Fibroblast of skin of back (primary cell): ENCODE measurements at regions not wholly inside any gene's neighbourhood (a gene's known extent, or its start where the extent isn't known, plus 50 kb on each side); places are given as distances from the start of the nearest gene placed in this dataset.
A peak's percentile ranks its signal among the peaks of the same experiment; 100 is the strongest.
"Not testable (repeated sequence)": the region's sequence is repeated elsewhere in the genome, so short reads cannot be mapped to it uniquely, and the experiment has no call there.

ENCODE experiments used
- DNase-seq: peaks from one replicate; pipeline ENCODE4 v3.0.0-alpha.2; 2013

DNA sequence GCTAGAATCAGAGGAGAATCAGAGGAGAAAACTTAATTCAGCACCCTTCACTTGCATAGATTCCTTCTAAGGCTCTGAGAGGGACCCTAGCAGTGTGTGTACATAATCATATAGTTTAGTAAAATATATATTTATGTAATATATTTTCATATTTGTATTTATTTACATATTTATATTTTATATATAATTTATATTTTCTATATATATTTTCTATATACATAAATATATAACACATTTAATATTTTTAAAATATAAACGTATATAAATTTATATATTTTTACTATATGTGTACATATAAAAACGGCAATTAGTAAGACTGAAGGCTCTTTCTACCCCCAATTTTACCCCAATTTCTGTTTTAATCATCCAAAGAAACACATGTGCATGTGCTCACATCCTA lies 80.3 kb downstream of the NXPE2 start:
- no peak for DNase-seq

DNA sequence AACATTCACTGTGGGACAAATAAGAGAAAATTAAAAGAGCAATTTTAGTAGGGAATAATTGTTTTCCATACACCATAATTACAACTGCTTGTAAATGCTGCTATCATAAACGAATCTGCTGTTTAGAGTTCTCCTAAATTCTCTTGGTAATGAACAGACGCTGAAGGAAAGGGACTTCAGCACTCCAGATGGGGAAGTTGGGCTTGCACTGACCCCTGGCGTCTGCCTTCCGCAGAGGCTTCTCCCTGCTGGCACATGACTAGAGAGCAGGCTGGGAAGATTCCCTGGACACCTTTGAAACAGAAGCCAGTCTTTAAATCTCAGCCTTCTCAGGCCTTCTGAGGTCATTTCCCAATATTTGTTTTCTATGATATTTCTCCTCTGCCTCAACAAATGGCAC lies 84.1 kb downstream of the NXPE2 start:
- peak; percentile 44 for DNase-seq

DNA sequence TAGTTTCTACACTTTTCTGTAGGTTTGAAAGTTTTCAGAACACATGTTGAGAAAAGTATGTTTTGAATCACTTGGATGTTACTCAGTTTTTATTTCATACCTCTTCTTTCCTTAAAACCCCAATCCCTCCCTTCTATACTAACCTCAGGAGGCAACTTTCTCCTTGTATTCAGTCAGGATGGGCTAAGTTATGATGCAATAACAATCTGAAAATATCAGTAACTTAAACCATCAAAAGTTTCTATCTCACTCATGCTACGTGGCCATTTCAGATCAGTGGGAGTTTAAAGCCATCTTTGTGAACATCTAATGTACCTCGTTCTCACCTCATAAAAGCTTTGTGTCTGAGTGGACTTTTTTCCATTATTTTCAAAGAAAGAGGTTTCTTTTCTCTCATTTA lies 86.2 kb downstream of the NXPE2 start:
- DNase-seq, result no peak

DNA sequence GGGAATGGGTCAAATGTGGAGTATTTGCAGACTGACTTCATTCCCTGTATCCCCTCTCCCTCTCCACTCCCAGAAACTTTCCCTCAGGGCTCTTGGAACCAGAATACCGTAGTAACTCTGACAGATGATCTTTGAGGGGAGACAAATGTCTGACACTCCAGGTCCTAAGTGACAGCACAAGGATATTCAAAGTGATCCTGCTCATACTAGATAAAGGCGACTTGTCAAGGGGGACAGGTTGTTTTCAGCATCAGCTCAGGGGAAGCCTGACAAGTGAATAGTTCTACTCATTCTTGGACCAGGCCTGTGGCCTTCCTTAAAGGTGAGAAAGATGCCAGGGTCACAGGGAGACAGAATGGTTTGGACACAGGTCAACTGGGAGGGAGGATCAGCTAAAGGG lies 92.8 kb downstream of the NXPE2 start:
- DNase-seq, result no peak

DNA sequence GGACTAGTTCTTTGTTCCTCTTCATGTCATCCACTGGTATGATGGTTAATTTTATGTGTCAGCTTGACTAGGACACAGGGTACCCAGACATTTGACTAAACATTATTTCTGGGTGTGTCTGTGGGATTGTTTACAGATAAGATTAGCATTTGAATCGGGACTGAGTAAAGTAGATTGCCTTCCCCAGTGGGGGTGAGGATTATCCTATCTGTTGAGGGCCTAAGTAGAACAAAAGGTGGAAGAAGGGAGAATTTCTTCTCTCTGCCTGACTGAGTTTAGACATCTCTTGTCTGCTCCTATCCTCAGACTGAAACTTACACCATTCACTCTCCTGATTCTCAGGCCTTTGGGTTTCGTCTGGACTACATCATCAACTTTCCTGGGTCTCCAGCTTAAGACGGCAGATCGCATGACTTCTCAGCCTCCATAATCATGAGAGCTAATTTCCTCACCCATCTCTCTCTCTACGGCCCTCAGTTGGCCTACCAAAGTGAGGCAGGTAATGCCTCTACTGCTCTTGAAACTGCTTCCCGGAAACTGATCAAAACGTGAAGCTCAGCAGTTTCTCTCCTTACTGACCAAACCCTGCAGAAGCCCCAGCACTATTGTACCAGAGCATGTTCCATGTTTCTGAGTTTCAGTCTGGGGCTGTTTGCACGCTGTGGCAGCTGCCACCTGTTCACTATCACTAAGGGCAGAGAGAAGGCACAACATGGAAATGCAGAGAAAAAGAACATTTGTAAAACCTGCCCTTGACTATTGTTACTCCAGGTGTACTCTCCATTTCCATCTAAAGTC lies 95.4 kb downstream of the NXPE2 start:
- no peak for DNase-seq

DNA sequence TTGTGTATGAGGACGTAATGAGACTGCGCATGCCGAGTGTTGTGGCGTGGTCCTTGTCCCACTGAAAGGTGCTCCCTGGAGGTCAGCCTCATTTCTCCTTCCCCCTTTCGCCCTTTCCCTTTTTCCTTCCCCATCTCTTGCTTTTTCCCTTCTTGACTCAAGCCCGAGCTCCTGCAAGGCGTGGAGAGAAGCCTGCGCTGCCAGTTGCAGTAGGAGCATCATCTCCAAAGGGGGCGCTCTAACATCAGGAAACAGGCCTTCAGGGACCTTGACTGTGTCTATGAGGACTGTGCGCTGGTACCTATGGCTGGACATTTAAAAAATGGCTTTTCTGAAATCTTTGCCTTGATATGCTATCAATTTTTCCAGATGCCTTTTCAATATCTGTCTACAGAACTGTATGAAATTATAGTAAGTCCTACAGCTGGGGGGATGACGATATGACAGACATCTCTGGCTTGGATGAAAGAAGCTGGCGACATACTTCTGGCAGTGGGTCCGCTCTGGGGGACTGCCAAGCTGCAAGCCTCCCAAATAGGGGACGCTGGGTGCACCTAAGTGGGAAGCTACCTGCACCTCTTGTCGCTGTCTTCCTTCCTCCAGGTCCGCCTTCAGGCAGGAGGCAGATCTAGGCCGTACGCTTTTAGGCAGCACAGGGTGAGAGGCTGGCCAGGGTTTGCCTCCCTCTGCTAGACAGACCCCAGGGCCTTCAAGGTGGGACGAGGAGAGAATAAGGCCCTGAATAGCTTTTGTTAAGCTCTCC lies 96.5 kb downstream of the NXPE2 start:
- peak; percentile 32 for DNase-seq

DNA sequence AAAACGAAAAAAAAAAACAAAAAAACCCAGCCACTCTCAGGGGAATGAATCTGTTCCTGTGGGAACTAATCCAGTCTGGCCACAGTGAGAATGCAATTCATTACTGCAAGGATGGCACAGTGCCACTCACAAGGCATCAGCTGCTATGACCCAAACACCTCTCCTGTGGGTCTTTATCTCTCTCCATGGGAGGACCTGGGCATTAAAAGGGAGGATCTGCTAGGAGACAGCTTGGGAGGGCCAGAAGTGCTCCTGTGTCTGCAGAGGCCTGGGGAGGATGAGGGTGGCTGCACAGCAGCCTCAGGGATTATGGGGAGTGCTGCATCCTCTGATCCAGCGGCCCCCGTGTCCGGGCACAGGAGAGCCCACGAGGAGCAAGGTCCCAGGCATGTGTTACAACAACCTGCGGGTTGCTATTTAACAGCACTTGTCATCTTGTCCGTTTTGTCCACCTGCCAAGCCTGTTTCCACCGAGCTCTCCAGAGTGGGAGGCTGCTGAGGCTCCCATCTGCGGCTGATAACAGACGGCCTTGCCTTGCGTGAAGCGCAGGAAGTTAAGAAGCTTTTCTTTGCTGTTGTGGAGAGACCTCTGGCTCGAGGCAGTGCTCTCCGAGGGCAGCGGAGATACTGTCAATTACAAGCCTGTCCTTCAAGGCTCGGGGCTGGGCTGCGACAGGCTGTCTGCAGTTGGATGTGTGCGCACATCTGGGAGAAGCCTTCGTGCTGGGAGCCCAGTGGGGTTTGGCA lies 97.7 kb downstream of the NXPE2 start:
- DNase-seq, result no peak

DNA sequence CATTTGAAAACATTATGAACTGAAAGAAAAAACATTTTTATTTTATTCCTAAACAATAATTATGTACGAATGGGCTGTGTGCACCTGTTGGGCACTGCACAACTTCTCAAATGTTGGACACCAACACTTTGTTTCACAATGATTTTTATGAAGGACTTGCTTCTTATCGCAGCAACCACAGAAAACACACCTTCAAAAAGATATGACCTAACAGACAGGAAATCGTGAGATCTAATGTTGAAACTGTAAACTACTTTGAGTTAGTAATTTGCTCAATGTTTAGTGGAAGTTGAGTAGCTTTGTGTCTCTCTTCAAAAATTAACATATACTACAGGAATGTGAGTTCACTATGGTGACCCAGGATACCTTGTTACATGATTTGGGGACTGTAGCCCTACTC lies 98.6 kb downstream of the NXPE2 start:
- no peak for DNase-seq

DNA sequence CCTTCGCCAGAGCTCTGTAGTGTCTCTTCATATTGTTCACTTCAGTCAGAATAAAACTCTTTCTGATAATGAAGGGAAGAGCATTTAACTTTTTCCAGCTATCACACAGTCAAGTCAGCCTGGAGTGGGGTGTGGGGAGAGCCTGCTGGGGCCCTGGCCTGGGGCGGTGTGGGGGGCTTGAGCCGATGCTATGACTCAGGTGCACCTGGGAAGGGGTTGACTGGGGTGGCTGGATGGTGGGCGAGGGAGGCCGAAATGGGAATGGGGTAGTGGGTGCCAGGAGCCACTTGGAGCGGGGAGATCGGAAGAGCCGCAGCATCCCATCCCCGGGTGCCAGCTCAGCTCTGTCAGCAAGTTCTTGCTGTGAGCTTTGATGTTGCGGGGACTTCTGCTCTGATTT lies 100.9 kb downstream of the NXPE2 start:
- no peak for DNase-seq

DNA sequence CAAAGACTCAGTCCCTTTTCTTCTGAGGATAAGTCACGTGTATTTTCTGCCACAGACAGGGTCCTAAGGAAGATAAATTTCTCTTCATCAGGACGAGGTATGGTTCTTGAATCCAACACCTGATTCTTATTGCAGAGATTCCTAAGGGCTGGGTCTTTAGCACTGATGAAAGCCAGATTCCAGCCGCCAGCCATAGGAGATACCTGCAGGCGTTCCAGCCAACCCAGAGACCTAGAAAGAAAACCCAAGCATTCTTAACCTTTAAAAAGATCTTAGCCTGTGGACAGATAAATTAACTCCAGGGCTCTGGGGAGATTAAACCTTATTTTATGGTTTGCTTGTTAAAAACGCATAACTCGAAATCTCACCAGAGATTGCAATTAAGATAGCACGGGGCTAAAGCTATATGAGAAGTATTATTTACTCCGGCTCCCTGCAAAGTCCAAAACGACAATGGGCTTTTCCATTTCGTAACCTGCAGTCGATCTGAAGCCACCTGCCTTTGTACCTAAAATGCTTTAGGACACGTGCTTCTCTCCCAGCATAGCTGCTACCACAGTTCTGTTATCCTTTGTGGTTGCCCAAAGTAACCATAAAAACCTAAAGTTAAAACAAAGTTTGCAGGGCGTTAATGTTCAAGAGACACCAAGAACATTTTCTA lies 104.5 kb downstream of the NXPE2 start:
- DNase-seq, result no peak

DNA sequence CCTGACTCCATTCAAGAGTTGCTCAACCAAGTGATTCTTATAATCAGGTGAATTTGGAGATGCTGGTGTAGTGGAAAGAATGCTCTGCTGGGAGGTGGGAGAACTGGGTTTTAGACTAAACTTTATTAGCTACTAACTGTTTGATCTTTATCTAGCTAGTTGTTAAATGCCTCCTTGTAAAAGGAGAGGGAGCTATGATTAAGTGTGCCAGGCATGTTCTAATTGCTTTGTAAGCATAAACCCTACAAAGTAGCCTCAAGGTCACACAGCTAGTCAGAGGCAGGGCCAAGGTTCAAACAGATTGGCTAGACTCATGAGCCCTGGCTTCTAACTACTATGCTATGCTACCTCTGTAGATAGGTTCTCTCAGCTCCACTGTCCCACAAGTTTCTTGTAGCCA lies 105.5 kb downstream of the NXPE2 start:
- DNase-seq, result no peak

DNA sequence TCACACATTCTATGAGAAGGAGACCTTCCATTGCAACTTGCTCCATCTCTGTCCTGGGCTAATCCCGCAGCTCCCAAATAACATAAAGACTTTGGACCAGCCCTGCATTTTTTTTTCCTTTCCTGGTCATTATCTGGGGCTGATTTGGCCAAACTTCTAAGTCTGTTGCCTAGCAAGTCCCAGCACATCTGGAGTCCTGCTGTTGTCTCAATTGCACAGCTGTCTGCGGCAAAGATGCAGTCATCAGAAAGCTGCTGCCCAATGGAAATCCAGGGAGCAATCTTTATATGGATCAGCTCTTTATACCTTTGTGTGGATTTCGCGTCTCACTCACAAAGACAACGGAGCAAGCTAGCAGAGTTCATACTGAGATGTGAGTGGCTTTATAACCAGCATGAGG lies 105.9 kb downstream of the NXPE2 start:
- DNase-seq, result no peak

DNA sequence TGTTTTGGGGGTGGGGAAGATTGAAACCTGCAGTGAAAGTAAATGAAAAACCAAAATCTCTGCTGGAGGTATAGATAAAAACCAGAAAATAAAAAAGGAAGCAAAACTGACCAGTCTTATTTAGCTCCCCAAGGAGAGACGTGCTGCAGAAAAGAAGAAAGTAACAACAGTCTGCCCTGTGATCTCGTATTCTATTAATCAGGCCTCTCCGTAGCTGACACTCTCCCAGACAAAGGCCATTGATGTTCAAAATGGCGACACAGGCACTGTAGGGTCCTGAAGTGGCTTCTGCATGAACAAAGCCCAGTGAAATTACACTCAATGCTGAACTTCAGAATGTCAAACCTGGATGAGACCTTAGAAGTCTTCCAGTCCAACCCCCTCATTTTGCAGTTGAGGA lies 106.6 kb downstream of the NXPE2 start:
- DNase-seq, result no peak

DNA sequence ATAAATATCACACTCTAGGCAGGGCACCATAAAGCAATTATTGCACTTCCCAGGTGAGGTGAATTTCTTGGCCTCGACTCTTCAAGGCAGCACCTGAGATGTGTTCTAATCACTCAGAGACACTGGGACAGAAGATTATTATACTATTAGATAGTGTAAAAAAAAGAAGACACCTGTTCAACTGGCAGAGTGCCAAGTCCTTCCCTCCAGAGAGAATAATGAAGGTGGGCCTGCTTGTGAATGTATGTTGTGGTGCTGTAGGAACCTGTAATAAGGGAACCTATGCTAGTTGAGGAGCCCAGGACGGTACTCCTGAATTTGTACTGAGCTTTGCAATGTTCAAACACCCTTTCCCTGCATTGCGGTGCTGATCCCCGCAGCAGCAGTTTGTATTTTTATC lies 107.5 kb downstream of the NXPE2 start:
- DNase-seq, result no peak

DNA sequence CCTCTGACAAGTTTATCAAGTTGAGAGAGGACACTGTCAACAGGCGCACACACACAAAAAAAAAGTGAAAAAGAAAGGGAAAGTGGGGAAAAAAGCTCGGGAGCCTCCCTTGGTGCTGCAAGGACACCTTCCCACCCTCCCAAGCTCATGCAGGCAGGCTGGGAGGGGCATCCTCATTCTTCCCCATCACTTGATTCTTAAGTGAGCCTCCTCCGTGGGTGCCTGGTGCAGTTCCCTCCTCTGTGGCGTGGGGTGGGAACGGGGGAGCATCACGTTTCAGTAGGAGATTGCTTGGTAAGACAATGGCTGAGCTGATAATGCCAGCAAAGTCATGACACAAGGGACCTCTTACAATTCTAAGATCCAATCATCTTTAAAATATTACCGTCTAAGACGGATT lies 108.8 kb downstream of the NXPE2 start:
- no peak for DNase-seq

DNA sequence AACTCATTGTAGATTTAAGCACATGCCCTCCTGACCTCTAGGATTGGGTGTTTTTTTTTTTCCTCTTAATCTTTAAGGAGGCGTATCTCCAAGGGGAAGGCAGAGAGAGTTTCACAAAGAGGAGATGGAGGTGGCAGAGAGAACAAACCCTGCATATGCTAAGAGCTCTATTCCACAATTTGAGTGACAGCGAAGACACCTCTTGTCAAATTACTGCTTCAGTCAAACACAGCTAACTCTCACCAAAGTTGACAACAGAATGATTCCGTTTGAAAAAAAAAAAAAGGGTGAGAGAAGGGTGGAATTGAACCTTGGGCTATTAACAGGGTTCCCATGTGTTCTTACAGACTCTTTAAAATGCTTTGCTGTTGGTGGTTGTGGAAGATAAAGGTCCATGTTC lies 112.6 kb downstream of the NXPE2 start:
- no peak for DNase-seq

DNA sequence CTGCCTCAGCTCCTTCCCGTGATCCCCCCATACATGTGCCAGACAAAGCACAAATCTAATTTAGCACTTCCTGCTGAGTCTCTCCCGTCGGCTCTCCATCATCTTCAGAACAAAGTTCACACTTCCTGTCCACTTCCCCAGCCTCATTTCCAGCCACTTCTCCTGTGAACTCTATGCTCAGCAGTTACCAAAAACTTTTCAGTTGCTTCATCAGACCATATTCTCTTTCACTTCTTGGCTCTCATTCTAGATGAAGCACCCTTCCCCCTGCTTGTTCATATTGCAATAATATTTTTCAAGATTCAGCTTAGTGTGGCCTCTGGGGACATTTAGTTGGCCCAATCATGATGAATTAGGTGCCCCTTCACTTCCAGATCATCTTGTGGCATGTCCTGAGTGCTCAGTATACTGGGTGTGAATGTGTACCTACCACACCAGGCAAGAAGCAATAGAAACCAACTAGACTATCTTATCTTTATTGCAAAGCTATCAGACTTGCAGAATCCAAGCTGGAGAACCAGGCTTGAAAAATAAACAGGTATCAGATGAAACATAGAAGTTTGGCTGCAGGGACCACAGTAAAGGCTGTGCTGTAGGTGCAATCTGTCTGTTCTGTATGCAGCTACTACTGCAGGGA lies 115.8 kb downstream of the NXPE2 start:
- DNase-seq, result no peak

DNA sequence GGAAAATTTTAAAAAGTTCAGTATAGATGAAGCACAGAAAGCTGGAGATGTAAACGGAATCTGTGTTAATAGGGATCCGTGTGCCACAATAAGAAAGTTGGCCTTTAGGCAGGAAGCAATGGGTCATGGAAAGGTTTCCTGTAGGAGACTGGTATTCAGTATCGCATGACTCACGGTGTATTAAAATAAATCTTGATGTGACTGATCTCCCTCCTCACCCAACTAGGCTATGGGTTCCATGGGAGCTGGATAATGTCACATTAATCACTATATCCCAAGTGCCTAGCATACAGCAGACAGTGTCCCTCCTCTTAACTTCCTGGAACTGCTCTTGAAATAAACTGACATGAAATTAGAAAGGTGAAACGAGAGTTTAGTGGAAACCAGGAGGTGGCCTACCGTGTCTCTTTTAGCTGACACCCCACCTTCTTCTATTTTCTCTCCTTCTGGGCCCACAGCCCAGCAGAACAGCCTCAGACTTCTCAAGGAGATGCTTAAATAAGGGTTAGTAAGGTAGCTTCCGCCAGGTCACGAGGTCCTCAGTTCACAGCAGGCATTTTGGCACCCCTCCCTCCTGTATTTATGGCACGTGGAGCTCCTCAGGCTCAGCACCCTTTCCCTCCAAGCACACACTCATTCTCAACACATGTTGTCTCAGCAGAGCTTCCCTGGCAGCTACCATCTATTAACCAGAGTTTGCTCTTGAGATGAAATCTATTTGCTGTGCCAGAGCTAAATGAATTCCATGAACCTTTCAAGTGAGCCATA lies 118.8 kb downstream of the NXPE2 start:
- no peak for DNase-seq

DNA sequence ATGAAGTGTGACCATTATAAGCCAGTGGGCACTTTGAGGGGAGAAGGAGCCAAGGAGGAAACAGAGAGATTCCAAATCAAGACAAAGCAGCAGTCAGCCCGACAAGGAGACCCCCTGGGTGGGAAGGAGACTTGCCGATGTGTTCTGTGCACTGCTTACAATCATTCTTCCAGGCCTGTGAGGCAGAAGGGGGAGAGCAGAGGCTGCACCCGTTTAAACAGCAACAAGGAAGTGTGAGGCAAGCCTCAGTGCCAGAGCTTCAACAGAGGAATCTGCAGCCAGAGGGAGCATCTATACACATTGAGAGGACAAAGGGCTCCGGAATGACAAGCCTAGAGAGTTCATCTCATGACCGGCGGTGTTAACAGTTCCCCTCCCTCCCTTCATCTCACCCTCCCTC lies 121.1 kb downstream of the NXPE2 start:
- DNase-seq, result no peak

DNA sequence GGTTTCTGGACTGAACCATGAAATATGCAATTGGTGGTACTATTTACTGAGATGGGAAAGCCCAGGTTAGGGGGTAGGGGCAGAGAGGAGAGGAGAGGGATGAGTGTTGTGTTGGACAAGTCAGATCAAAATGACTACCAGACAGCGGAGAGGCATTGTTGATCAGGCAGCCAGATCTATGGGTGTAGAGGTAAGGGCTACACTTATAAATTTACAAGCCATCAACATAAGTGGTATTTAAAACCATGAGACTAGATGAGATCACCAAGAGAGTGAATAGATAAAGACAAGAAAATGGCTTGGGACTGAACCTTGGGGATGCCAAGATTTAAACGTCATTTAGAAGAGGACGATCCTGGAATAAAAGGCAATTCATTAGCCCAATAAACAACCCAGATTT lies 123.4 kb downstream of the NXPE2 start:
- DNase-seq, result no peak

DNA sequence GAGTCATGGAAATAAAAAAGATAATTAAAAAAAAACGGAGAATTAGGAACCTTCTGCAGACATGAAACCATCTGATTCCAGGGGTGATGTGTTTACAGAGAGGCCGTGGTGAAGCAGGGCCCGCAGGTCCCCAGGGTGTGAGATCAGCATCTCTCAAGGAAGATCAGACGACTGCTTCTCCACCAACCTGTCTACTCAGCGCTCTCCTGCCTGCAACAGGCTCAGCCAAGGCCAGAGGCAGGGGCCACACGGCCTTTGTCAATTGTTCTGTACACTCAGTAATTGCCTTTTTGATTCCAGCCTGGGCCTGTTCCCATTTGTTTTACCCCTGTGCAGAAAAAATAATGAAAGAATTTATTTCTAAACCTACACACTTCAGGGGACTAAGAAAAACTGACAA lies 124.6 kb downstream of the NXPE2 start:
- DNase-seq, result no peak

DNA sequence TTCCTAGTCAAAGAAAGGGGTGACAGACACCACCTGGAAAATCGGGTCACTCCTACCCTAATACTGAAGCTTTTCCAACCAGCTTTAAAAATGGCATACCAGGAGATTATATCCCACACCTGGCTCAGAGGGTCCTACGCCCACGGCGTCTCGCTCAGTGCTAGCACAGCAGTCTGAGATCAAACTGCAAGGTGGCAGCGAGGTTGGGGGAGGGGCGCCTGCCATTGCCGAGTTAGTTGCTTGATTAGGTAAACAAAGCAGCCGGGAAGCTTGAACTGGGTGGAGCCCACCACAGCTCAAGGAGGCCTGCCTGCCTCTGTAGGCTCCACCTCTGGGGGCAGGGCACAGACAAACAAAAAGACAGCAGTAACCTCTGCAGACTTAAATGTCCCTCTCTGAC lies 127.1 kb downstream of the NXPE2 start:
- not testable (repeated sequence) for DNase-seq
